ENCODE measurements at regions not wholly inside any gene's neighbourhood (a gene's known extent, or its start where the extent isn't known, plus 50 kb on each side); places are given as distances from the start of the nearest gene placed in this dataset.

DNA sequence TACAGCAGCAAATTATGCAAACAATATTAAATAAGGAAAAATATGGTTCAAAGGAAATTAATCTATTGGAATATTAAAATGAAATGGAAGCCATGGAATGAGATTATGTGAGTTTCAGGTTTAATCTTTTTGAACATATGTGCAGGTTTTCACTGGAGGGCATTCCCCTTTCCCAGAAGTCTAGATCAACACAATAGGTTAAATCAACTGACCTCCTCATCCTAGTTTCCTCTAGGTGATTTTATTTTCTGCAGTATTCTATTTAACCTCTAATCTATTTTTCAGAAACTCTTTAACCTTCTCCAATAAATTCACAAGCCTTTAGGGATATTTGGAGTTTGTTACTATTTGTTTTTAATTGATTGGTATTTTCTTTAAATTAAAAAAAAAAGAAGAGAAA is 2657.6 kb upstream of the PCDH20 start:
- TF ChIP-seq RAD21 (IDR thresholded peaks at IDR 0.05; ENCODE audit: low read length), result no peak
- TF ChIP-seq CTCF (conservative IDR thresholded peaks at IDR 0.05; ENCODE audit: low read depth, low read length), result no peak
- TF ChIP-seq POLR2A (IDR thresholded peaks at IDR 0.05; ENCODE audit: low read depth, low read length), result no peak
- no peak for TF ChIP-seq MAZ (IDR thresholded peaks at IDR 0.05; ENCODE audit: borderline replicate concordance, low read depth, low read length)
- TF ChIP-seq SMC3 (IDR thresholded peaks at IDR 0.05; ENCODE audit: low read depth, low read length), result no peak
